GM06990 (cell line): ENCODE measurements at regions not wholly inside any gene's neighbourhood (a gene's known extent, or its start where the extent isn't known, plus 50 kb on each side); places are given as distances from the start of the nearest gene placed in this dataset.
"Not testable (repeated sequence)": the region's sequence is repeated elsewhere in the genome, so short reads cannot be mapped to it uniquely, and the experiment has no call there.

Experiments used
- DNase-seq: peaks from one replicate; pipeline ENCODE4 v3.0.0-alpha.2; 2011; ENCODE audit not compliant: insufficient read length; ENCODE audit errors: extremely low read depth
- H3K27me3 ChIP-seq: replicated peaks from 2 replicates; pipeline ENCODE4 v1.6.0; 2011; ENCODE audit warnings: low read length; ENCODE audit not compliant: control insufficient read depth, insufficient read depth
- H3K36me3 ChIP-seq: 2 replicates; pipeline ENCODE4 v1.5.1; 2011; ENCODE audit warnings: low read length; ENCODE audit not compliant: control insufficient read depth, insufficient read depth
- H3K4me3 ChIP-seq: replicated peaks from 2 replicates; pipeline ENCODE4 v1.5.1; 2011; ENCODE audit warnings: low read depth, mild to moderate bottlenecking, control low read depth, low read length
- TF ChIP-seq, protein P1 (sequence below): IDR thresholded peaks from 2 replicates; pipeline ENCODE4 v1.5.1; 2011; ENCODE audit warnings: low read length, control low read depth, mild to moderate bottlenecking, inconsistent platforms; ENCODE audit not compliant: insufficient read depth, poor library complexity, severe bottlenecking

DNA sequence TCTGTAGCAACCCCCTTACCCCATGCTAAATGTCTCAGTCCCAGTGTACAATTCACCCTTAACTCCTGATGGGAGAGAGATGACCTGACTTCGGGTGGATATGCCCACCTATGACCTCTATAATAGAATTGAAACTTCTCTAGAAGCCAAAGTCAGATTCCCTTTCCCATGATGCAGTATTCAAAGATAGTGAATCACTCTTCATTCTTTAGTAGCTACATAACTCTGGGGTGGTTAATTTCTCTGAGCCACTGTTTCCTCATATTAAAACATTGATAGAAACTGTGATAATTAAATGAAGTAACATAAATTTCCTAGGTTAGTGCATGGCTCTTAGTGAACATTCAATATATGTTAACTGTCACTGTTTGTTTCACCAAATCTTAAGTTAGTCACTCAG, 500.4 kb downstream of the COL12A1 start:
- DNase-seq: no peak
- TF ChIP-seq, protein P1, sequence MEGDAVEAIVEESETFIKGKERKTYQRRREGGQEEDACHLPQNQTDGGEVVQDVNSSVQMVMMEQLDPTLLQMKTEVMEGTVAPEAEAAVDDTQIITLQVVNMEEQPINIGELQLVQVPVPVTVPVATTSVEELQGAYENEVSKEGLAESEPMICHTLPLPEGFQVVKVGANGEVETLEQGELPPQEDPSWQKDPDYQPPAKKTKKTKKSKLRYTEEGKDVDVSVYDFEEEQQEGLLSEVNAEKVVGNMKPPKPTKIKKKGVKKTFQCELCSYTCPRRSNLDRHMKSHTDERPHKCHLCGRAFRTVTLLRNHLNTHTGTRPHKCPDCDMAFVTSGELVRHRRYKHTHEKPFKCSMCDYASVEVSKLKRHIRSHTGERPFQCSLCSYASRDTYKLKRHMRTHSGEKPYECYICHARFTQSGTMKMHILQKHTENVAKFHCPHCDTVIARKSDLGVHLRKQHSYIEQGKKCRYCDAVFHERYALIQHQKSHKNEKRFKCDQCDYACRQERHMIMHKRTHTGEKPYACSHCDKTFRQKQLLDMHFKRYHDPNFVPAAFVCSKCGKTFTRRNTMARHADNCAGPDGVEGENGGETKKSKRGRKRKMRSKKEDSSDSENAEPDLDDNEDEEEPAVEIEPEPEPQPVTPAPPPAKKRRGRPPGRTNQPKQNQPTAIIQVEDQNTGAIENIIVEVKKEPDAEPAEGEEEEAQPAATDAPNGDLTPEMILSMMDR: no peak
- no peaks in the 10 kb centered on the region for H3K36me3 ChIP-seq
- H3K27me3 ChIP-seq: no peaks in the 10 kb centered on the region
- no peak overlapping the region for H3K4me3 ChIP-seq

DNA sequence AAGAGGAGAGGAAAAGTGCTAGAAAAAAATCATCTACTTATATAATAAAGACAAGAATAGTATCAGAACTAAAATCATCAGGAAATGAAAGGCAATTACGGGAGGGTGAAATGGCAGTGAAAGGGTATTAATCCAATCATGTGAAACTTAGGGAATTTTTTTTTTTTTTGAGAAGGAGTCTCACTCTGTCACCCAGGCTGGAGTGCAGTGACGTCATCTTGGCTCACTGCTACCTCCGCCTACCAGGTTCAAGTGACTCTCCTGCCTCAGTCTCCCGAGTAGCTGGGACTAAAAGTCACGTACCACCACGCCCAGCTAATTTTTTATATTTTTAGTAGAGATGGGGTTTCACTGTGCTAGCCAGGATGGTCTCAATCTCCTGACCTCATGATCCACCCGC, 501.3 kb downstream of the COL12A1 start:
- not testable (repeated sequence) for H3K36me3 ChIP-seq, H3K27me3 ChIP-seq, DNase-seq

DNA sequence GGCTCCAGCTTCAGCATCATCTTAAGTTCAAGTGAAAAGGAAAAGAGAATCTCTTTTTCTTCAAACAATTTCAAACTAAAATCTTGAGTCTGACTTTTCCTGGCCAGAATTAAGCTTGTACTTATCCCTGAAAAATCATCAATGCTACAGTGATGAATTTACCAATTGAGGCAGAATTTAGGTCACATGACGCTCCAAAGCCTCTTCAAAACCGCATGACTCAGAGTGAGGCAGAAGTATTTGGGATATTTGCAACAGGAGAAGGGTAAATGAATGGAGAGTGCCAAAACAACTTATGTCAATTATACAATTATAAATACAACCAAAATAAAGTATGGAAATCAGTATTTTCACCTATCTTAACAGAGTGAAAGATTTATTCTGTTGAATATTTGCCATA, 515.5 kb downstream of the COL12A1 start:
- TF ChIP-seq, protein P1: no peak
- Histone ChIP-seq H3K27me3 (no peaks in the 10 kb centered on the region), H3K36me3 (no peaks in the 10 kb centered on the region), H3K4me3 (no peak overlapping the region)
- DNase-seq: no peak

More for the DNA sequence above, 501.3 kb downstream of the COL12A1 start:
- not testable (repeated sequence) for H3K4me3 ChIP-seq

DNA sequence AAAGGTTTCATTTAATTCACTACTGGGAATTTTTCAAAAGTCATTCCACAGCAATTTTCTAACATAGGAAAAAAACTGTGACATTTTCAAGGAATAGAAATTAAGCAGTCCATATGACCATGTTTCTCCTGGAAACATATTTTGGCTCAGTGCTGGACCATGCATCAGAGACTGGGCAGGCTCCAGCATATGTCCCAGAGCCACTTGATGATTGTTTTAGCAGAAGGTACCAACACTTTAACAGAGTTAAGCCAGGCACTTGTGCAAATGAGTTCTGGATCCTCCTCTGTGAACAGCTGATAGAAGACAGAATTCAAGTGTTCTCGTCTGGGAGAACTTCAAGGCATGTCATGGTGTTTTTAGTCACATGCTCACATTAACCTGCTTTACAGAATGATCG, 516.3 kb downstream of the COL12A1 start:
- no peaks in the 10 kb centered on the region for H3K27me3 ChIP-seq
- no peak overlapping the region for H3K4me3 ChIP-seq
- H3K36me3 ChIP-seq: no peaks in the 10 kb centered on the region
- TF ChIP-seq, protein P1: no peak
- DNase-seq: no peak

DNA sequence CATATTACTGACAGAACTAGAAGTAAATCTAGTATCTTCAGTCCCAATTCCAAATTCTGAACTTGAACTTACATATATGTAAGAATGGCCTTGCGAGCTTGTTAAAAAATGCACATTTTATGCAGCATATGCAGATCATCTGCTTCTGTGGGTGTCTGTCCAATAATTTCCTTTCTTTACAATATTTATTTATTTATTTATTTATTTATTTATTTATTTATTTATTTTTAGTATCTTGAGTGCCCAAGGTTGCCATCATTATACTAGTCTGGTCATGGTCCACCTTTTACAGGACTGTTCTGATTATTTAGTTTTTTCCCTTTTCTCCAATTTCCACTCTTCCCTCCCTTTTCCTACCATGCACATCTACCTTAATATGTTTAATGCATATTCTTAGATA, 528.4 kb downstream of the COL12A1 start:
- TF ChIP-seq, protein P1: no peak
- Histone ChIP-seq H3K27me3 (no peaks in the 10 kb centered on the region), H3K4me3 (no peak overlapping the region), H3K36me3 (no peaks in the 10 kb centered on the region)
- no peak for DNase-seq

DNA sequence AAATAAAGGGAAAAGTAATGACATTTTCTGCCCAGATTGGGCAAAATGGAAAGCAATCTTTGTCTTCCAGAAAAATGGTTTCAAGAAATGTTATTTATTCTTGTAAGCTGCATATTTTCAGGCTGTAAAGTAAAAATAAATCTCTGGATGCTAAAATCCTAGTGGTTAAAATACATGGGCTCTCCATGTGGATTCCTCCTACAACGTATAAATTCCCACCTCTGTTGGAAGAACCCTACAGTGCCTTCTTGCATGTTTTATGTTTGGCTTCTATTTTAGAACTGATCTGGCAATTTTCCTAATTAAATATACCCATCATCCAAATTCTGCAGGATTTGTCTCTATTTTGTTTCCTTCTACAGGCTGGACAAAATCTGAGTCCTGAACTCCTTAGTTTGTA, 528.9 kb downstream of the COL12A1 start:
- Histone ChIP-seq H3K4me3 (no peak overlapping the region), H3K27me3 (no peaks in the 10 kb centered on the region; the same call in 1 of the 2 replicates), H3K36me3 (no peaks in the 10 kb centered on the region)
- no peak for DNase-seq
- TF ChIP-seq, protein P1: no peak
